GM18517 (cell line): ENCODE measurements at regions not wholly inside any gene's neighbourhood (a gene's known extent, or its start where the extent isn't known, plus 50 kb on each side); places are given as distances from the start of the nearest gene placed in this dataset.
"Not testable (repeated sequence)": the region's sequence is repeated elsewhere in the genome, so short reads cannot be mapped to it uniquely, and the experiment has no call there.

Experiments used
- ATAC-seq: cut with Tn5 transposase; IDR thresholded peaks from one replicate; pipeline ENCODE4 v1.9.1; 2021; ENCODE audit warnings: mild to moderate bottlenecking, moderate library complexity; ENCODE audit not compliant: unreplicated experiment

- no peak for ATAC-seq
Measured at GRCh38 chr21:39084073-39084472, 99.2 kb downstream of the PSMG1 start.

GRCh38 chr21:39083377-39084008 is 99.8 kb downstream of the PSMG1 start:
- ATAC-seq = no peak

- no peak for ATAC-seq
Measured at GRCh38 chr21:39082656-39083376, 100.4 kb downstream of the PSMG1 start.

- ATAC-seq = no peak
Measured at GRCh38 chr21:39080366-39080765, 102.9 kb downstream of the PSMG1 start.

GRCh38 chr21:39079617-39080016 is 103.6 kb downstream of the PSMG1 start:
- ATAC-seq = no peak

- no peak for ATAC-seq
Measured at GRCh38 chr21:39078322-39079065, 104.8 kb downstream of the PSMG1 start.

GRCh38 chr21:39077876-39078275 is 105.4 kb downstream of the PSMG1 start:
- no peak for ATAC-seq

- no peak for ATAC-seq
Measured at GRCh38 chr21:39074508-39074907, 108.7 kb downstream of the PSMG1 start.

- no peak for ATAC-seq
Measured at GRCh38 chr21:39073717-39074116, 109.5 kb downstream of the PSMG1 start.

- no peak for ATAC-seq
Measured at GRCh38 chr21:39073063-39073462, 110.2 kb downstream of the PSMG1 start.

GRCh38 chr21:39072468-39072867 is 110.8 kb downstream of the PSMG1 start:
- ATAC-seq = no peak

- no peak for ATAC-seq
Measured at GRCh38 chr21:39071623-39072214, 111.5 kb downstream of the PSMG1 start.

GRCh38 chr21:39069856-39070255 is 113.4 kb downstream of the PSMG1 start:
- not testable (repeated sequence) for ATAC-seq

- no peak for ATAC-seq
Measured at GRCh38 chr21:39066829-39067780, 116.1 kb downstream of the PSMG1 start.

GRCh38 chr21:39065917-39066316 is 117.3 kb downstream of the PSMG1 start:
- no peak for ATAC-seq

- ATAC-seq = no peak
Measured at GRCh38 chr21:39064325-39065012, 118.8 kb downstream of the PSMG1 start.

GRCh38 chr21:39063517-39063916 is 119.7 kb downstream of the PSMG1 start:
- ATAC-seq = no peak

GRCh38 chr21:39062196-39062595 is 121.1 kb downstream of the PSMG1 start:
- ATAC-seq = no peak

- ATAC-seq = no peak
Measured at GRCh38 chr21:39061766-39062165, 121.5 kb downstream of the PSMG1 start.
